CD4-positive, alpha-beta T cell (primary cell): ENCODE measurements at regions not wholly inside any gene's neighbourhood (a gene's known extent, or its start where the extent isn't known, plus 50 kb on each side); places are given as distances from the start of the nearest gene placed in this dataset.

ENCODE experiments used
- ATAC-seq: fragments of 200-7000 bp; cut with Tn5 transposase; one replicate; pipeline ENCODE4 v1.10.0; 2022; ENCODE audit warnings: mild to moderate bottlenecking; ENCODE audit not compliant: poor library complexity
- CTCF ChIA-PET: fragments of 350-600 bp; sonication (Branson Sonifier 250); formaldehyde crosslinking; loops from one replicate; lab custom pipeline; 2021; ENCODE audit warnings: antibody characterized with exemption, inconsistent platforms; lab: Charles Lee
- POLR2A ChIA-PET: fragments of 350-600 bp; sonication (Branson Sonifier 250); formaldehyde crosslinking; loops from one replicate; lab custom pipeline; 2021; ENCODE audit warnings: antibody characterized with exemption, inconsistent platforms; lab: Charles Lee
- DNase-seq, 14 experiments: peaks; one replicate each; pipeline ENCODE4 v3.0.0-alpha.2; 2013 to 2020; ENCODE audit warnings: mixed read lengths in 2 of 14
- H3K27ac ChIP-seq, 2 donors: one replicate each; pipeline versions ENCODE4 v1.5.1 to v1.7.0; 2013; ENCODE audit warnings: low read length in 2 of 2, low read depth in 1 of 2, mild to moderate bottlenecking in 1 of 2
- H3K27me3 ChIP-seq, 2 experiments: 1 replicate in 1 of 2; 2 replicates in 1 of 2; pipeline versions ENCODE4 v1.6.1 to v1.7.0; 2013; ENCODE audit warnings: low read length in 2 of 2, control low read depth in 1 of 2, mild to moderate bottlenecking in 1 of 2, moderate library complexity in 1 of 2; ENCODE audit not compliant: insufficient read depth in 2 of 2, control insufficient read depth in 1 of 2
- H3K36me3 ChIP-seq: one replicate; pipeline ENCODE4 v1.6.1; 2013; ENCODE audit warnings: low read length, control low read depth; ENCODE audit not compliant: insufficient read depth
- H3K4me1 ChIP-seq: one replicate; pipeline ENCODE4 v1.6.1; 2013; ENCODE audit warnings: low read length, control low read depth; ENCODE audit not compliant: insufficient read depth
- H3K4me3 ChIP-seq: one replicate; pipeline ENCODE4 v1.5.1; 2013; ENCODE audit warnings: mild to moderate bottlenecking, low read length, moderate library complexity
- H3K9me3 ChIP-seq, 2 experiments: 1 replicate in 1 of 2; 2 replicates in 1 of 2; pipeline versions ENCODE4 v1.6.1 to v1.7.0; 2013; ENCODE audit warnings: low read length in 2 of 2, mild to moderate bottlenecking in 2 of 2, control low read depth in 1 of 2, moderate library complexity in 1 of 2; ENCODE audit not compliant: control insufficient read depth in 1 of 2, insufficient read depth in 1 of 2
- H3K27ac Mint-ChIP-seq: one replicate; pipeline ENCODE4 v1.8.0; 2020; ENCODE audit warnings: mixed read lengths
- H3K27me3 Mint-ChIP-seq: one replicate; pipeline ENCODE4 v1.8.0; 2021; ENCODE audit warnings: mixed read lengths
- H3K36me3 Mint-ChIP-seq: one replicate; pipeline ENCODE4 v1.8.0; 2021; ENCODE audit warnings: low read depth, mixed read lengths
- H3K4me1 Mint-ChIP-seq: one replicate; pipeline ENCODE4 v1.8.0; 2021; ENCODE audit warnings: low read depth, mixed read lengths
- H3K4me3 Mint-ChIP-seq: one replicate; pipeline ENCODE4 v1.8.0; 2020; ENCODE audit warnings: mild to moderate bottlenecking, mixed read lengths
- H3K9me3 Mint-ChIP-seq: one replicate; pipeline ENCODE4 v1.8.0; 2020; ENCODE audit warnings: mixed read lengths
- CTCF ChIP-seq: fragments of 200-600 bp; IDR thresholded peaks from one replicate; pipeline ENCODE4 v1.8.0; 2022; ENCODE audit warnings: antibody characterized with exemption, mild to moderate bottlenecking
- intact Hi-C, 2 experiments: fragments of 100-400 bp; cut with DNase I in 1 of 2; cut with micrococcal nuclease in 1 of 2; formaldehyde crosslinking; loops; one replicate each; pipeline versions ENCODE4 v1.15.1 to v1.9.0; 2023 to 2025; cut with DNase I, micrococcal nuclease

- H3K27me3 Mint-ChIP-seq, result peaks cover 16% of the 10 kb centered on the region
- H3K9me3 ChIP-seq, result no peaks in the 10 kb centered on the region
- H3K4me3 Mint-ChIP-seq, result no peak overlapping the region
- CTCF ChIA-PET, result no interaction called here
- H3K27me3 ChIP-seq, result peaks cover 0 to 5% of the 10 kb centered on the region in 2 experiments
- ATAC-seq (no peak), DNase-seq (no peak)
- H3K4me1 ChIP-seq, result no peaks in the 10 kb centered on the region
- H3K36me3 Mint-ChIP-seq, result no peaks in the 10 kb centered on the region
- no peak overlapping the region for H3K27ac ChIP-seq
- H3K36me3 ChIP-seq, result no peaks in the 10 kb centered on the region
- POLR2A ChIA-PET, result no interaction called here
- H3K9me3 Mint-ChIP-seq, result no peaks in the 10 kb centered on the region
- H3K4me3 ChIP-seq, result no peak overlapping the region
- no peak overlapping the region for H3K27ac Mint-ChIP-seq
- no peaks in the 10 kb centered on the region for H3K4me1 Mint-ChIP-seq
- intact Hi-C loops, result no loop called here
- TF ChIP-seq CTCF, result no peak
Observed at GRCh38 chr13:79211377-79211776, 194.7 kb downstream of the RBM26 start.

DNA sequence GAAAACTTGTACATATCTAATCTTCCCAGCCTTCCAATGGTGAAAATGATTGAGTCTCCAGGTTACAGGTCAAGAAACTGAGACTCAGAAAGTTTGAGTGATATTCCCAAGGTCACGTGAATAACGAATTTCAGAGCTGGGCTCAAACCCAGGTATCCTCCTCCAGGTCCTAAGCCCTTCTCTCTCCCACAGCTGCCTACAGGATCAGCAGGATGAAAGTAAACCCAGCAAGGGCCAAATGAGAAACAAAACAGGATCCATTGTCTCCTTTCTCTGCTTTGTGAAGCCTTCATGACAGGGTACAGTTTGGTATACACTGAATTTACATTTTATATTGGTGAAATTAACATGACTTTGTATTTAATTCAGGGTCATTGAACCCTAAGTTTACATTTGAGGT, 208.1 kb downstream of the RBM26 start:
- no peak for TF ChIP-seq CTCF
- ATAC-seq, result no peak
- H3K36me3 ChIP-seq, result no peaks in the 10 kb centered on the region
- H3K9me3 ChIP-seq, result no peaks in the 10 kb centered on the region
- Mint-ChIP-seq H3K4me3 (no peak overlapping the region), H3K4me1 (peaks cover 20% of the 10 kb centered on the region), H3K9me3 (no peaks in the 10 kb centered on the region), H3K36me3 (no peaks in the 10 kb centered on the region), H3K27ac (no peak overlapping the region), H3K27me3 (peaks cover 11% of the 10 kb centered on the region)
- H3K27me3 ChIP-seq, result no peaks in the 10 kb centered on the region
- POLR2A ChIA-PET, result no interaction called here
- no peak overlapping the region for H3K4me3 ChIP-seq
- intact Hi-C loops, result no loop called here
- CTCF ChIA-PET, result no interaction called here
- no peak for DNase-seq
- no peak overlapping the region for H3K27ac ChIP-seq
- H3K4me1 ChIP-seq, result peaks cover 5% of the 10 kb centered on the region

DNA sequence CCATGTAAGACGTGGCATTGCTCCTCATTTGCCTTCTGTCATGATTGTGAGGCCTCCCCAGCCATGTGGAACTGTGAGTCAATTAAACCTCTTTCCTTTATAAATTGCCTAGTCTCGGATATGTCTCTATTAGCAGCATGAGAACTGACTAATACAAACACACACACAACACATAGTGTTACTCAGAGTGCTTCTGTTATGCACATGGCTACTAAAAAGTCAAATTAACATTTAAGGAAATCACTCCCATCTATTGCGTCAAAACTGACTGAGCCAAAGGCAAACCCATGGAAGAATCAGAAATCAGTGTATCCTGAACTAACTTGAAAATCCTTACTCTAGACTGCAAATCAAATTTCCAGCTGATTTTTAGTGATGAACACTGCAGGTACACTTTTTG, 209.2 kb downstream of the RBM26 start:
- TF ChIP-seq CTCF, result no peak
- H3K27ac Mint-ChIP-seq, result no peak overlapping the region
- intact Hi-C loops, result no loop called here
- no peak for ATAC-seq
- no peaks in the 10 kb centered on the region for H3K27me3 ChIP-seq
- H3K9me3 Mint-ChIP-seq, result no peaks in the 10 kb centered on the region
- no peak overlapping the region for H3K4me3 Mint-ChIP-seq
- peaks cover 25% of the 10 kb centered on the region for H3K4me1 Mint-ChIP-seq
- no peak overlapping the region for H3K4me3 ChIP-seq
- peaks cover 5% of the 10 kb centered on the region for H3K4me1 ChIP-seq
- DNase-seq, result no peak
- no peaks in the 10 kb centered on the region for H3K36me3 Mint-ChIP-seq
- CTCF ChIA-PET, result no interaction called here
- no peaks in the 10 kb centered on the region for H3K36me3 ChIP-seq
- H3K27ac ChIP-seq, result no peak overlapping the region
- peaks cover 11% of the 10 kb centered on the region for H3K27me3 Mint-ChIP-seq
- H3K9me3 ChIP-seq, result no peaks in the 10 kb centered on the region
- POLR2A ChIA-PET, result no interaction called here
